Mesenchymal stem cell (in vitro differentiated cells and primary cell): ENCODE measurements at regions not wholly inside any gene's neighbourhood (a gene's known extent, or its start where the extent isn't known, plus 50 kb on each side); places are given as distances from the start of the nearest gene placed in this dataset.

Experiments
- DNase-seq: peaks from one replicate; pipeline ENCODE4 v3.0.0-alpha.2; 2013
- H2AFZ ChIP-seq: one replicate; pipeline ENCODE4 v1.6.1; 2013; ENCODE audit warnings: low read depth, mild to moderate bottlenecking, control low read depth, inconsistent platforms, low read length, moderate library complexity
- H2AK5ac ChIP-seq: 2 replicates; pipeline ENCODE4 v1.6.1; 2013; ENCODE audit warnings: low read length, moderate library complexity, mild to moderate bottlenecking, inconsistent platforms; ENCODE audit not compliant: severe bottlenecking
- H2BK120ac ChIP-seq: one replicate; pipeline ENCODE4 v1.6.1; 2013; ENCODE audit warnings: low read depth, mild to moderate bottlenecking, inconsistent platforms, low read length, moderate library complexity
- H2BK12ac ChIP-seq, 2 experiments: one replicate each; pipeline ENCODE4 v1.6.1; 2013; ENCODE audit warnings: inconsistent platforms in 2 of 2, low read length in 2 of 2, mild to moderate bottlenecking in 2 of 2, moderate library complexity in 2 of 2, control low read depth in 1 of 2
- H2BK15ac ChIP-seq: one replicate; pipeline ENCODE4 v1.6.1; 2013; ENCODE audit warnings: mild to moderate bottlenecking, low read depth, inconsistent platforms; ENCODE audit not compliant: poor library complexity, severe bottlenecking
- H2BK5ac ChIP-seq: 2 replicates; pipeline ENCODE4 v1.6.1; 2013; ENCODE audit warnings: low read depth, mild to moderate bottlenecking, low read length, control low read depth, inconsistent platforms; ENCODE audit not compliant: poor library complexity, severe bottlenecking
- H3K14ac ChIP-seq, 2 experiments: one replicate each; pipeline ENCODE4 v1.6.1; 2013; ENCODE audit warnings: inconsistent platforms in 2 of 2, low read length in 2 of 2, control low read depth in 1 of 2, mild to moderate bottlenecking in 1 of 2, moderate library complexity in 1 of 2
- H3K18ac ChIP-seq, 2 experiments: one replicate each; pipeline ENCODE4 v1.6.1; 2013; ENCODE audit warnings: inconsistent platforms in 2 of 2, low read length in 2 of 2, control low read depth in 1 of 2, low read depth in 1 of 2, mild to moderate bottlenecking in 1 of 2
- H3K23ac ChIP-seq, 2 experiments: one replicate each; pipeline ENCODE4 v1.6.1; 2013; ENCODE audit warnings: inconsistent platforms in 2 of 2, low read length in 2 of 2, mild to moderate bottlenecking in 2 of 2, moderate library complexity in 2 of 2, control low read depth in 1 of 2
- H3K27ac ChIP-seq: 2 replicates; pipeline ENCODE4 v1.5.1; 2013; ENCODE audit warnings: mild to moderate bottlenecking, moderate library complexity, low read length, control low read depth, inconsistent platforms; ENCODE audit not compliant: poor library complexity, severe bottlenecking
- H3K27me3 ChIP-seq, 2 experiments: 2 replicates each; pipeline versions ENCODE4 v1.6.1 to v1.7.0; 2013; ENCODE audit warnings: low read length in 2 of 2, mild to moderate bottlenecking in 2 of 2, moderate library complexity in 2 of 2, control low read depth in 1 of 2, inconsistent platforms in 1 of 2; ENCODE audit not compliant: control insufficient read depth in 1 of 2, insufficient read depth in 1 of 2
- H3K36me3 ChIP-seq, 2 experiments: 2 replicates each; pipeline versions ENCODE4 v1.6.1 to v1.7.0; 2013; ENCODE audit warnings: low read length in 2 of 2, control low read depth in 1 of 2, inconsistent platforms in 1 of 2, low read depth in 1 of 2, mild to moderate bottlenecking in 1 of 2; ENCODE audit not compliant: insufficient read depth in 2 of 2, control insufficient read depth in 1 of 2
- H3K4ac ChIP-seq, 2 experiments: one replicate each; pipeline ENCODE4 v1.6.1; 2013; ENCODE audit warnings: inconsistent platforms in 2 of 2, low read length in 2 of 2, mild to moderate bottlenecking in 2 of 2, moderate library complexity in 2 of 2, control low read depth in 1 of 2, low read depth in 1 of 2
- H3K4me1 ChIP-seq: 2 replicates; pipeline ENCODE4 v1.6.1; 2013; ENCODE audit warnings: low read depth, low read length, control low read depth; ENCODE audit not compliant: control insufficient read depth, insufficient read depth
- H3K4me2 ChIP-seq: 2 replicates; pipeline ENCODE4 v1.6.1; 2013; ENCODE audit warnings: low read length, mild to moderate bottlenecking, inconsistent platforms; ENCODE audit not compliant: poor library complexity, severe bottlenecking
- H3K4me3 ChIP-seq, 2 experiments: 2 replicates each; pipeline versions ENCODE4 v1.5.1 to v1.7.0; 2013; ENCODE audit warnings: low read length in 2 of 2, mild to moderate bottlenecking in 2 of 2, control low read depth in 1 of 2, low read depth in 1 of 2; ENCODE audit not compliant: insufficient read depth in 1 of 2
- H3K79me1 ChIP-seq: replicated peaks from 2 replicates; pipeline ENCODE4 v1.6.1; 2013; ENCODE audit warnings: mild to moderate bottlenecking, control low read depth, low read length, inconsistent platforms; ENCODE audit not compliant: poor library complexity, severe bottlenecking
- H3K9ac ChIP-seq: 2 replicates; pipeline ENCODE4 v1.7.0; 2013; ENCODE audit warnings: mild to moderate bottlenecking, low read length, moderate library complexity
- H3K9me3 ChIP-seq: 2 replicates; pipeline ENCODE4 v1.7.0; 2013; ENCODE audit warnings: mild to moderate bottlenecking, low read length; ENCODE audit not compliant: control insufficient read depth
- H4K8ac ChIP-seq: one replicate; pipeline ENCODE4 v1.6.1; 2013; ENCODE audit warnings: inconsistent platforms, mild to moderate bottlenecking, low read length, moderate library complexity
- H4K91ac ChIP-seq: one replicate; pipeline ENCODE4 v1.6.1; 2013; ENCODE audit warnings: mild to moderate bottlenecking, low read length, inconsistent platforms
- WGBS: methylation state at CpG from one replicate; pipeline ENCODE4 v1.1.7; 2013; ENCODE audit warnings: mixed read lengths; 5-methylcytosine and 5-hydroxymethylcytosine counted together

DNA sequence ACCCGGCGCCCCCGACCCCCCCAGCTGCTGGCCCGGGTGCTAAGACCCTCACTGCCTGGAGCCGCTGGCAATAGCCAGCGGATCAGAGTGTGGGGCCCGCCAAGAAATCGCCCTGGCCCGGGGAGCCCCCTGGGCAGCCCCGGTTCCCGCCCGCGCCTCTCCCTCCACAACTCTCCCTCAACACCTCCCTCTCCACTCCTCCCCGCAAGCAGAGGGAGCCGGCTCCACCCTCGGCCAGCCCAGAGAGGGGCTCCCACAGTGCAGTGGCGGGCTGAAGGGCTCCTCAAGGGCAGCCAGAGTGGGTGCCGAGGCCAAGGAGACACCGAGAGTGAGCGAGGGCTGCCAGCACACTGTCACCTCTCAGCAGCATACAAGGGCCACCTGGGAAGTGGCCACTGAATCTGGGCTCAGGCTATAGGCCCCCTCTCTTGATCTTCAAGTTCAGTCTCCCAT, 385.5 kb downstream of the SEC14L1 start:
- Histone ChIP-seq H3K9me3 (no peaks in the 10 kb centered on the region), H3K4me2 (no peak overlapping the region), H4K8ac (no peak overlapping the region), H3K23ac (no peak overlapping the region), H3K9ac (no peak overlapping the region), H3K4me1 (peaks cover 16% of the 10 kb centered on the region), H3K79me1 (no peaks in the 10 kb centered on the region), H2BK15ac (no peak overlapping the region), H3K27ac (no peak overlapping the region), H2BK5ac (no peak overlapping the region), H2BK12ac (no peak overlapping the region), H3K18ac (no peak overlapping the region), H3K14ac (no peak overlapping the region), H3K27me3 (peaks cover 33 to 57% of the 10 kb centered on the region in 2 experiments), H2AFZ (no peak overlapping the region), H3K4me3 (no peak overlapping the region), H2BK120ac (no peak overlapping the region), H4K91ac (no peak overlapping the region), H2AK5ac (no peak overlapping the region), H3K36me3 (no peaks in the 10 kb centered on the region), H3K4ac (no peak overlapping the region)
- WGBS: 95% methylated on average over 17 of the region's 20 CpGs
- DNase-seq: no peak

DNA sequence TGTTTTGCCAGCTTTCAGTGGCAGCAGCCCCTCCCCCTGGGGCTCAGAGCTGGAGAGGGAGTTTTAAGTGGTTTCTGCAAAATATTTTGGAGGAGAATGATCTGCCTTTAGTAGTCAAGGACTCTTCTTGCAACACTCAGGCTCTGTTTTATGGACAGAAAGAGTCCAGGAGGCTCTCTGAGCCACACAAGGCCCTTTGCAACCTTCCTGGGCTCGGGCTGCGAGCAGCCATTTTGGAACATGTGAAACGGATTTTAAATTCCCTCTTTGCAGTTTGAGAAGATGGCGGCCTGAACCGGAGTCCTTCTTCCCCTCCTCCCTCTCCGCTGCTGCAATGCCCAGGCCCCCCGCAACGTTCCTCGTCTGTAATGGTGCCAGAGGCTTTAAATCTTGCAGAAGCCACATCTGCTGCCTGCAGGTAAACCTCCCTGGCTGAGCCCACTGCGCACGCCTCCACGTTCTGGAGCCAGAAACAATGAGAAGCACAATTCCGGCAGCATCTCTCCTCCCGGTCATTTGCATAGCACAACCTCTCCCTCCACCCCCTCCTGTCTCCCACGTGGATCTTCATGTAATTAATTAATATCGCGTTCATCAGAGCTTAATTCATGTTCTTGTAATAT, 386.1 kb downstream of the SEC14L1 start:
- no peak overlapping the region for H3K14ac ChIP-seq
- no peak overlapping the region for H2AK5ac ChIP-seq
- H3K27ac ChIP-seq: no peak overlapping the region
- H3K9me3 ChIP-seq: no peaks in the 10 kb centered on the region
- WGBS: 95% methylated on average over 16 of the region's 17 CpGs
- no peaks in the 10 kb centered on the region for H3K36me3 ChIP-seq
- no peak overlapping the region for H3K4me2 ChIP-seq
- no peak overlapping the region for H3K4me3 ChIP-seq
- DNase-seq: no peak
- no peak overlapping the region for H2AFZ ChIP-seq
- peaks cover 16% of the 10 kb centered on the region for H3K4me1 ChIP-seq
- no peak overlapping the region for H4K91ac ChIP-seq
- no peak overlapping the region for H2BK5ac ChIP-seq
- no peak overlapping the region for H2BK12ac ChIP-seq
- no peak overlapping the region for H3K18ac ChIP-seq
- no peak overlapping the region for H2BK15ac ChIP-seq
- H3K27me3 ChIP-seq: peaks cover 36 to 61% of the 10 kb centered on the region in 2 experiments
- no peak overlapping the region for H3K9ac ChIP-seq
- no peaks in the 10 kb centered on the region for H3K79me1 ChIP-seq
- H4K8ac ChIP-seq: no peak overlapping the region
- no peak overlapping the region for H3K23ac ChIP-seq
- no peak overlapping the region for H3K4ac ChIP-seq
- H2BK120ac ChIP-seq: no peak overlapping the region

DNA sequence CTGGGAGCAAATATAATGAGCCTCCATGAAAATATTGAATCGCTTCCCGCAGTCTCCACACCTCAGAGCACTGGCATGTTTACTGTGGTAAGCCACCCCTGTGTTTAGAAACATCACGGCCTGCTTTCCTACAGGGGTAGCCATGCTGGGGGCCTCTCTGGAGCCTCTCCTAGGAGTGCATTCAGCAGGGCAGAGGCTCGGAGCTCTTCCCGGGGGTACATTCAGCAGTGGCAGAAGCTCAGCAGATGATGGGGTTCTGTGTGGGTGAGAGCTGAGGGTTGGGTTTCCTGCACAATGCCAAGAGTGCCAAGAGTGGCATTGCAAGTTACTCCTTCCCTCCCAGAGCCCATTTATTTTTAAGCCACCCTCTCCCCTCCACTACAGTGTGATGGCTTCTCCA, 386.6 kb downstream of the SEC14L1 start:
- Histone ChIP-seq H3K9ac (no peak overlapping the region), H2AFZ (no peak overlapping the region)
- no peak for DNase-seq

DNA sequence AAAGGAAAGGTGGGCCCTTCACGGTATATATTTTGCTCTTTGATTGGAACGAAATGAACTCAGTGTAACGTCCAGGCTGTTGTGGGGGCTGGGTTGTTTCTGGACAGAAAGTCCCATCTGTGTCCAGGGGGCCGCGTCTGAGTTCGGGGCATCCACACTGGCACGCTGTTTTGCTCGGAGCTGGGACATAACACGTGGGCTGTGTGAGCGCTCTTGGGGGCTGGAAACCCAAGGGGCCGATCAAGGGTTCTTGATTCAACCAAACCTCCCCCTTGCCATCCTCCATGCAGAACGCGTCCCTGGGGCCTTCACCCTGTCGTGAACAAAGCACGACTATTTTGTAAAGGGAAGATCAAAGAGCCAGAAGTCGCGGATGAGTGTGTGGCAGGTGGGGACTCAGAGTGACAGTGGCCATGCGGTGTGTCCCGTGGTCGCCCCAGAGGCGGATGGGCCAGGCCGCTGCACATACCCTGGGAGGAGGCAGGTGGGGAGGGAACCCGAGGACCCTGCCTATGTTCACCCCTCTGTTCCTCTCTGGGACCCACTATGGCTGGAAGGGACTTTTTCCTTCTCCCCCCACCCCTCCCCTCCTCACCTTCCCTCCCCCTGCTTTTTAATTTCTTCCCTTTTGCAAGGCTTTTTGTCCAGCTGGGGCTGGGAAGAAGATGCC, 387.2 kb downstream of the SEC14L1 start:
- peaks cover 43 to 71% of the 10 kb centered on the region in 2 experiments for H3K27me3 ChIP-seq
- H3K23ac ChIP-seq: no peak overlapping the region
- no peak overlapping the region for H2BK120ac ChIP-seq
- WGBS: 83% methylated on average over 18 of the region's 23 CpGs
- no peak overlapping the region for H2AK5ac ChIP-seq
- H3K9ac ChIP-seq: no peak overlapping the region
- no peak overlapping the region for H4K8ac ChIP-seq
- no peak overlapping the region for H2BK15ac ChIP-seq
- peaks cover 16% of the 10 kb centered on the region for H3K4me1 ChIP-seq
- peak overlapping the region; percentile 86 for H3K4me2 ChIP-seq
- DNase-seq: no peak
- no peak overlapping the region for H2BK5ac ChIP-seq
- H3K4ac ChIP-seq: no peak overlapping the region
- no peak overlapping the region for H2BK12ac ChIP-seq
- no peak overlapping the region for H2AFZ ChIP-seq
- peak overlapping the region in 1 of 2 experiments; percentile 26 for H3K4me3 ChIP-seq
- no peak overlapping the region for H3K27ac ChIP-seq
- no peaks in the 10 kb centered on the region for H3K79me1 ChIP-seq
- no peaks in the 10 kb centered on the region for H3K36me3 ChIP-seq
- H3K18ac ChIP-seq: no peak overlapping the region
- H4K91ac ChIP-seq: no peak overlapping the region
- H3K14ac ChIP-seq: no peak overlapping the region
- H3K9me3 ChIP-seq: no peaks in the 10 kb centered on the region

More for the DNA sequence above, 386.6 kb downstream of the SEC14L1 start:
- 96% methylated on average over 4 of the region's 5 CpGs for WGBS
- H2BK5ac ChIP-seq: no peak overlapping the region
- H2BK120ac ChIP-seq: no peak overlapping the region
- no peak overlapping the region for H3K27ac ChIP-seq
- H2AK5ac ChIP-seq: no peak overlapping the region
- no peak overlapping the region for H3K4ac ChIP-seq
- H3K36me3 ChIP-seq: no peaks in the 10 kb centered on the region
- H3K23ac ChIP-seq: no peak overlapping the region
- H2BK15ac ChIP-seq: peak overlapping the region; percentile 13
- H3K4me1 ChIP-seq: peaks cover 16% of the 10 kb centered on the region
- H2BK12ac ChIP-seq: no peak overlapping the region
- H3K79me1 ChIP-seq: no peaks in the 10 kb centered on the region
- no peak overlapping the region for H3K14ac ChIP-seq
- no peak overlapping the region for H4K8ac ChIP-seq
- H3K4me2 ChIP-seq: peak overlapping the region; percentile 17
- no peak overlapping the region for H3K18ac ChIP-seq
- no peak overlapping the region for H3K4me3 ChIP-seq
- H3K9me3 ChIP-seq: no peaks in the 10 kb centered on the region
- H4K91ac ChIP-seq: no peak overlapping the region
- peaks cover 42 to 67% of the 10 kb centered on the region in 2 experiments for H3K27me3 ChIP-seq
